ENCODE measurements at regions not wholly inside any gene's neighbourhood (a gene's known extent, or its start where the extent isn't known, plus 50 kb on each side); places are given as distances from the start of the nearest gene placed in this dataset.
"Not testable (repeated sequence)": the region's sequence is repeated elsewhere in the genome, so short reads cannot be mapped to it uniquely, and the experiment has no call there.

DNA sequence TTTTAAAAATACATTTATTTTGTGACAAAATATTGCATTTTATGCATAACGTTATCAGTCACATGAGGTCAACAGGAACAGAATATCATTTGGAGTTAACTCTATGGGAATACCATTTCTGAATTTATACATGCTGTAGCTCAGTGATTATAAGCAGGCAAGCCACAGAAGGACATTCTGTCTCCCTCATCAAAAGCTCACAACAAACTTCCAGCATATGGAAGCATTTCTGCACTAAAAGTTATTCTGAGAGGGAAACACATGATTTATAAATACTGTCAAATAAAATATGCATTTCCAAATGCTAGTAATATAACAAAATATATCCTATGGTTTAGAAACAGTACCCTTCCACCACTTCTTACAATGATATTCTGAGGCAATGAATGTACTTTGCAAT, 854.1 kb upstream of the B3GALT2 start:
- Histone ChIP-seq H3K9ac (ENCODE audit: low read depth, low read length) (no peak overlapping the region), H3K9me3 (ENCODE audit: control insufficient read depth, insufficient read depth, low read length) (no peaks in the 10 kb centered on the region), H3K27me3 (ENCODE audit: control insufficient read depth, insufficient read depth, low read length) (no peaks in the 10 kb centered on the region), H3K36me3 (ENCODE audit: control insufficient read depth, insufficient read depth, low read length) (no peaks in the 10 kb centered on the region), H3K4me3 (ENCODE audit: low read depth, low read length) (no peak overlapping the region), H3K4me1 (ENCODE audit: control insufficient read depth, insufficient read depth, low read length) (no peaks in the 10 kb centered on the region)

DNA sequence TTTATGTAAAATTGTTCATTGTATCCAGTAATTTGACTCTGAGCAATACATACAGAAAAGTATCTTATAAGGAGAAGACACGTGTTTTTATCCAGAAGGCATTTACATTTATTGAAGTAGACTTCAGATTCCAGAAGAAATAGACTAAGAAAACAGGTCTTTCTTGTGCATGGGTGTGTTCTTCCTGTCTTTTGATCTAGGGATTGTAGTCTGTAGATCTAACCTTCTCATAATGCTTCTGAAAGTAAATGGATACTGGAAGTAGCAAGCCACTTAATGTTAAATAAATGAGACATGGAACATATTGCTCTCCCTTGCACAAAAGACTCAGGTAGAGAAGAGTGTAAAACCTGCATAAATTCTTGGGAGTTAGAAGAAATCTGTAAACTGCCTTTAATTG, 853.2 kb upstream of the B3GALT2 start:
- Histone ChIP-seq H3K36me3 (ENCODE audit: control insufficient read depth, insufficient read depth, low read length) (no peaks in the 10 kb centered on the region), H3K9ac (ENCODE audit: low read depth, low read length) (no peak overlapping the region), H3K9me3 (ENCODE audit: control insufficient read depth, insufficient read depth, low read length) (no peaks in the 10 kb centered on the region), H3K27me3 (ENCODE audit: control insufficient read depth, insufficient read depth, low read length) (no peaks in the 10 kb centered on the region), H3K4me3 (ENCODE audit: low read depth, low read length) (no peak overlapping the region), H3K4me1 (ENCODE audit: control insufficient read depth, insufficient read depth, low read length) (no peaks in the 10 kb centered on the region)

- Histone ChIP-seq H3K36me3 (ENCODE audit: control insufficient read depth, insufficient read depth, low read length) (no peaks in the 10 kb centered on the region), H3K4me3 (ENCODE audit: low read depth, low read length) (no peak overlapping the region), H3K9ac (ENCODE audit: low read depth, low read length) (no peak overlapping the region), H3K9me3 (ENCODE audit: control insufficient read depth, insufficient read depth, low read length) (peaks cover 10% of the 10 kb centered on the region), H3K27me3 (ENCODE audit: control insufficient read depth, insufficient read depth, low read length) (no peaks in the 10 kb centered on the region), H3K4me1 (ENCODE audit: control insufficient read depth, insufficient read depth, low read length) (no peaks in the 10 kb centered on the region)
Measured at GRCh38 chr1:194033646-194034045, 847.2 kb upstream of the B3GALT2 start.

DNA sequence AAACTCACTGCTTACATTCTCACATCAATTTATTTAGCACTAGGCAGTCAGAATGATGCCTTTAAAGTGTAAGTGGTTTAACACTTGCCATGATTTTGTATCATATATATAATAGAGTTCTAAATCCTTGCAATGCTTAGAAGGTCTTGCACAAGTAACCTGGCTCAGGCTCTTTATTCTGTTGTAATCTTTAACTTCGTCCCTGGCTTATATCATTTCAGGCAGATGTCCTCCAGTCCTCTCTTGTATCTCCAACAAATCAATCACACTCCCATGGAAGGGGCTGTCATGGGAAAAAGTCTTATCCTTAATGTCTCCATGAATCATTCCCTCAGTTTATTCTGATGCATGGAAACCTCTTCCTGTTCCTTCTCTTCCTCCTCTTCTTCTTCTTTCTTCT, 841.6 kb upstream of the B3GALT2 start:
- Histone ChIP-seq H3K4me1 (ENCODE audit: control insufficient read depth, insufficient read depth, low read length) (no peaks in the 10 kb centered on the region), H3K9ac (ENCODE audit: low read depth, low read length) (no peak overlapping the region), H3K4me3 (ENCODE audit: low read depth, low read length) (no peak overlapping the region), H3K36me3 (ENCODE audit: control insufficient read depth, insufficient read depth, low read length) (no peaks in the 10 kb centered on the region), H3K9me3 (ENCODE audit: control insufficient read depth, insufficient read depth, low read length) (no peaks in the 10 kb centered on the region), H3K27me3 (ENCODE audit: control insufficient read depth, insufficient read depth, low read length) (no peaks in the 10 kb centered on the region)

DNA sequence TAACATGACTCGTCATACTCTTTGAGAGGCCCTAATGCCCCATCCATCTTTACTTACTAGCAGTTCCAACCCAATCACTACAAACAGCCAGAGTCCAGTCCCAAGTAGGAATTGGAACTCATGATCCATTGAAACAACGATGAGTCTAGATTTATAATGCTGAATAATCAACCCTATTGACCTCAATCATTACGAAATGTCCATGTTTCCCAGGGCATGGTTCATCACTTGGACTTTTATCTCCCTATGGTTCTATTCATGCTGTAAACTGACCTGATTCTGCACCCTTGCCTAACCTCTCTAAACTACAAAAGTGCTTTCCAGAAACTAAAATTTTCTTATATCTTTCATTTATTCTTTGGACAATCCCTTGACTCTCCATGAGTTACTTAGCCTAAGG, 840.0 kb upstream of the B3GALT2 start:
- Histone ChIP-seq H3K4me1 (ENCODE audit: control insufficient read depth, insufficient read depth, low read length) (no peaks in the 10 kb centered on the region), H3K27me3 (ENCODE audit: control insufficient read depth, insufficient read depth, low read length) (no peaks in the 10 kb centered on the region)

DNA sequence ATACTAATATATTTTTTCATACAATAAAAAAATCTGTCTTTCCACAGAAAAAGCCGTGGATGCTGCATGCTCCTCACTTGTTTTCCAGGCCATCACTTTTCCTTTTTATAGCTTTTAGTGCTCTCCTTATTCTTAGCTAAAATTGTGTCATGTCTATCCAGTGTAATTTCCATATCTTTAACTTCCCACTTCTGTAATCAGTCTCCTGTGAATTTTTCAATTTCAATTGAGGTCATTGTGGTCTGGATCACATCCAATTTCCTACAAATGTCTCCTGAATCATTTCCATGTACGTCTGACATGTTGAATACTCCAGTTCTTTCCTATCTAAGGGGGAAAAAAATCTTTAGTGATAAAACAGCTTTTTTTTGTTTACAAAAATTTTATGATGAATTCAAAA, 838.2 kb upstream of the B3GALT2 start:
- H3K4me3 ChIP-seq (ENCODE audit: low read depth, low read length) = no peak overlapping the region
- H3K36me3 ChIP-seq (ENCODE audit: control insufficient read depth, insufficient read depth, low read length) = no peaks in the 10 kb centered on the region
- no peaks in the 10 kb centered on the region for H3K4me1 ChIP-seq (ENCODE audit: control insufficient read depth, insufficient read depth, low read length)
- no peak overlapping the region for H3K9ac ChIP-seq (ENCODE audit: low read depth, low read length)
- H3K27me3 ChIP-seq (ENCODE audit: control insufficient read depth, insufficient read depth, low read length) = no peaks in the 10 kb centered on the region
- H3K9me3 ChIP-seq (ENCODE audit: control insufficient read depth, insufficient read depth, low read length) = no peaks in the 10 kb centered on the region

More for the DNA sequence above, 840.0 kb upstream of the B3GALT2 start:
- H3K4me3 ChIP-seq (ENCODE audit: low read depth, low read length) = no peak overlapping the region
- H3K9me3 ChIP-seq (ENCODE audit: control insufficient read depth, insufficient read depth, low read length) = no peaks in the 10 kb centered on the region
- H3K36me3 ChIP-seq (ENCODE audit: control insufficient read depth, insufficient read depth, low read length) = no peaks in the 10 kb centered on the region
- H3K9ac ChIP-seq (ENCODE audit: low read depth, low read length) = no peak overlapping the region

DNA sequence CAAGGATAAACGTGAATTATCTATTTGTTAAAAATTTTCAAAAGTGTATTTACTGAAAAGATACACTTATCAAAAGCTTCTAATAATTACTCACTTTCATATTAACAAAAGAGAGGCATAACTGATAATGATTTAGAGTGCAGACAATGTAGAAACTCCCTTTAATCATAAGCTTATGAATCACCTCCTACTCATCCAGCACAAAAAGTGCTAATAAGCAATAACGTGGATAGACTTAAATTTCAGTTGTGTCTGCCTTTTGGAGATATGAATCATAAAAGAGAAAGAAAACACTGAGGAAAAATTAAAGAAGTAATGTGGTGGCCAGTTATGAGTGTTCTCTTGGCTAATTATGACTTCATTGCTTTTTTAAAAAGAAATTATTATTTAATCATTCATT, 827.6 kb upstream of the B3GALT2 start:
- H3K36me3 ChIP-seq (ENCODE audit: control insufficient read depth, insufficient read depth, low read length) = no peaks in the 10 kb centered on the region
- H3K4me1 ChIP-seq (ENCODE audit: control insufficient read depth, insufficient read depth, low read length) = no peaks in the 10 kb centered on the region
- H3K27me3 ChIP-seq (ENCODE audit: control insufficient read depth, insufficient read depth, low read length) = no peaks in the 10 kb centered on the region
- H3K4me3 ChIP-seq (ENCODE audit: low read depth, low read length) = no peak overlapping the region
- H3K9me3 ChIP-seq (ENCODE audit: control insufficient read depth, insufficient read depth, low read length) = no peaks in the 10 kb centered on the region
- no peak overlapping the region for H3K9ac ChIP-seq (ENCODE audit: low read depth, low read length)

DNA sequence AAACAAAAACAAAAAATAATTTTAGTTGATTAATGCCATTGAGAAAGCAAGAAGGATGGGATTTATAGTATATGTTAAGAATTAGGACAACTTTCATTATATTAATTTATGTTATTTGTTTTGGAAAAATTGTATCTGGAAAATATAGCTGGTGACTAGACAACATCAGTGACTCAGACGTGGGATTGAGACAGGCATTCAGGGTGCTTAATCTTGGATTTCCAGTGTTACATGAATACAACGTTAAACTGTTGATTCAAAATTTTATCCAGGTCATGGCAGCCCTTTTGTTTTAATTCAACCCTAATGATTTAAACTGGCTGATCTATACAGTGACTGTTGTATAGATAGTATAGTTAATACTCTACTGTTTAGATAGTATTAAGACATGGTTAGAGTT, 827.1 kb upstream of the B3GALT2 start:
- no peak overlapping the region for H3K9ac ChIP-seq (ENCODE audit: low read depth, low read length)
- H3K4me3 ChIP-seq (ENCODE audit: low read depth, low read length) = no peak overlapping the region
- peaks cover under 1% of the 10 kb centered on the region for H3K9me3 ChIP-seq (ENCODE audit: control insufficient read depth, insufficient read depth, low read length)
- no peaks in the 10 kb centered on the region for H3K4me1 ChIP-seq (ENCODE audit: control insufficient read depth, insufficient read depth, low read length)
- no peaks in the 10 kb centered on the region for H3K27me3 ChIP-seq (ENCODE audit: control insufficient read depth, insufficient read depth, low read length)
- H3K36me3 ChIP-seq (ENCODE audit: control insufficient read depth, insufficient read depth, low read length) = no peaks in the 10 kb centered on the region

- H3K4me3 ChIP-seq (ENCODE audit: low read depth, low read length) = no peak overlapping the region
- H3K36me3 ChIP-seq (ENCODE audit: control insufficient read depth, insufficient read depth, low read length) = no peaks in the 10 kb centered on the region
- no peaks in the 10 kb centered on the region for H3K27me3 ChIP-seq (ENCODE audit: control insufficient read depth, insufficient read depth, low read length)
- no peak overlapping the region for H3K9ac ChIP-seq (ENCODE audit: low read depth, low read length)
- peaks cover 5% of the 10 kb centered on the region for H3K9me3 ChIP-seq (ENCODE audit: control insufficient read depth, insufficient read depth, low read length)
- peaks cover 2% of the 10 kb centered on the region for H3K4me1 ChIP-seq (ENCODE audit: control insufficient read depth, insufficient read depth, low read length)
Measured at GRCh38 chr1:194004146-194004545, 817.7 kb upstream of the B3GALT2 start.

GRCh38 chr1:194001726-194002350, 815.4 kb upstream of the B3GALT2 start:
- H3K36me3 ChIP-seq (ENCODE audit: control insufficient read depth, insufficient read depth, low read length) = not testable (repeated sequence)

GRCh38 chr1:193988885-193989284, 802.5 kb upstream of the B3GALT2 start:
- no peak overlapping the region for H3K9ac ChIP-seq (ENCODE audit: low read depth, low read length)
- H3K4me1 ChIP-seq (ENCODE audit: control insufficient read depth, insufficient read depth, low read length) = no peaks in the 10 kb centered on the region

More at GRCh38 chr1:194001726-194002350, 815.4 kb upstream of the B3GALT2 start:
- H3K9ac ChIP-seq (ENCODE audit: low read depth, low read length); H3K9me3 ChIP-seq (ENCODE audit: control insufficient read depth, insufficient read depth, low read length); H3K27me3 ChIP-seq (ENCODE audit: control insufficient read depth, insufficient read depth, low read length); H3K4me1 ChIP-seq (ENCODE audit: control insufficient read depth, insufficient read depth, low read length); H3K4me3 ChIP-seq (ENCODE audit: low read depth, low read length): not testable (repeated sequence)

GRCh38 chr1:193979219-193979618, 792.8 kb upstream of the B3GALT2 start:
- no peak overlapping the region for H3K9ac ChIP-seq (ENCODE audit: low read depth, low read length)
- no peaks in the 10 kb centered on the region for H3K36me3 ChIP-seq (ENCODE audit: control insufficient read depth, insufficient read depth, low read length)
- no peak overlapping the region for H3K4me3 ChIP-seq (ENCODE audit: low read depth, low read length)
- no peaks in the 10 kb centered on the region for H3K27me3 ChIP-seq (ENCODE audit: control insufficient read depth, insufficient read depth, low read length)
- H3K4me1 ChIP-seq (ENCODE audit: control insufficient read depth, insufficient read depth, low read length) = no peaks in the 10 kb centered on the region
- no peaks in the 10 kb centered on the region for H3K9me3 ChIP-seq (ENCODE audit: control insufficient read depth, insufficient read depth, low read length)

More at GRCh38 chr1:193988885-193989284, 802.5 kb upstream of the B3GALT2 start:
- H3K27me3 ChIP-seq (ENCODE audit: control insufficient read depth, insufficient read depth, low read length) = no peaks in the 10 kb centered on the region
- no peak overlapping the region for H3K4me3 ChIP-seq (ENCODE audit: low read depth, low read length)
- no peaks in the 10 kb centered on the region for H3K9me3 ChIP-seq (ENCODE audit: control insufficient read depth, insufficient read depth, low read length)
- H3K36me3 ChIP-seq (ENCODE audit: control insufficient read depth, insufficient read depth, low read length) = no peaks in the 10 kb centered on the region

Measured in iPS-15b (cell line).